ENCODE measurements at regions not wholly inside any gene's neighbourhood (a gene's known extent, or its start where the extent isn't known, plus 50 kb on each side); places are given as distances from the start of the nearest gene placed in this dataset.

- Histone ChIP-seq H3K4ac (ENCODE audit: low read depth, low read length) (no peak overlapping the region), H3K4me2 (ENCODE audit: low read length) (no peak overlapping the region), H4K91ac (ENCODE audit: low read depth, low read length) (no peak overlapping the region), H2AFZ (ENCODE audit: insufficient read depth, low read length, poor library complexity) (no peak overlapping the region), H4K8ac (ENCODE audit: low read depth, low read length) (no peak overlapping the region), H3K18ac (ENCODE audit: low read length) (no peak overlapping the region), H3K4me3 (ENCODE audit: low read depth, low read length) (no peak overlapping the region), H3K79me1 (ENCODE audit: low read length) (peaks cover 13% of the 10 kb centered on the region), H2BK12ac (ENCODE audit: low read length) (no peak overlapping the region), H3K23ac (ENCODE audit: low read length) (no peak overlapping the region), H2AK5ac (ENCODE audit: low read length) (no peak overlapping the region), H3K9me3 (ENCODE audit: insufficient read depth, low read depth, low read length) (no peaks in the 10 kb centered on the region), H2BK120ac (ENCODE audit: insufficient read depth, low read length, poor library complexity) (no peak overlapping the region), H3K14ac (ENCODE audit: low read length) (no peak overlapping the region), H3K27ac (ENCODE audit: low read depth, low read length) (peak overlapping the region; percentile 98), H2BK5ac (ENCODE audit: low read depth, low read length, poor library complexity) (no peak overlapping the region), H3K9ac (ENCODE audit: low read length) (no peak overlapping the region), H3K36me3 (ENCODE audit: control insufficient read depth in 1 of 2, insufficient read depth in 2 of 2, low read length in 2 of 2) (no peaks in the 10 kb centered on the region), H4K12ac (ENCODE audit: low read depth, low read length) (no peak overlapping the region), H3K79me2 (ENCODE audit: control insufficient read depth, insufficient read depth, low read length, poor library complexity) (peaks cover 3% of the 10 kb centered on the region), H3K27me3 (ENCODE audit: insufficient read depth, low read length) (no peaks in the 10 kb centered on the region), H3K4me1 (ENCODE audit: control insufficient read depth in 1 of 2, insufficient read depth in 2 of 2, low read length in 2 of 2) (peaks cover 4 to 5% of the 10 kb centered on the region in 2 experiments)
- DNase-seq, result no peak
- WGBS (ENCODE audit: extremely low coverage, insufficient coverage, insufficient read length), result no CpG with 5 or more reads among the region's 1 CpG
Observed at GRCh38 chr4:63049726-63050125, 1359.5 kb downstream of the TECRL start.

GRCh38 chr4:63049278-63049677 lies 1360.0 kb downstream of the TECRL start:
- H2AFZ ChIP-seq (ENCODE audit: insufficient read depth, low read length, poor library complexity), result no peak overlapping the region
- no peak overlapping the region for H2BK5ac ChIP-seq (ENCODE audit: low read depth, low read length, poor library complexity)
- H3K23ac ChIP-seq (ENCODE audit: low read length), result no peak overlapping the region
- no peaks in the 10 kb centered on the region for H3K9me3 ChIP-seq (ENCODE audit: insufficient read depth, low read depth, low read length)
- no peak overlapping the region for H4K12ac ChIP-seq (ENCODE audit: low read depth, low read length)
- no peak overlapping the region for H4K8ac ChIP-seq (ENCODE audit: low read depth, low read length)
- H3K4me3 ChIP-seq (ENCODE audit: low read depth, low read length), result no peak overlapping the region
- peaks cover 13% of the 10 kb centered on the region for H3K79me1 ChIP-seq (ENCODE audit: low read length)
- H3K18ac ChIP-seq (ENCODE audit: low read length), result no peak overlapping the region
- no peak overlapping the region for H3K4me2 ChIP-seq (ENCODE audit: low read length)
- H3K4ac ChIP-seq (ENCODE audit: low read depth, low read length), result no peak overlapping the region
- no peaks in the 10 kb centered on the region for H3K36me3 ChIP-seq (ENCODE audit: control insufficient read depth in 1 of 2, insufficient read depth in 2 of 2, low read length in 2 of 2)
- H2AK5ac ChIP-seq (ENCODE audit: low read length), result no peak overlapping the region
- no CpG with 5 or more reads among the region's 1 CpG for WGBS (ENCODE audit: extremely low coverage, insufficient coverage, insufficient read length)
- H3K14ac ChIP-seq (ENCODE audit: low read length), result no peak overlapping the region
- H3K27me3 ChIP-seq (ENCODE audit: insufficient read depth, low read length), result no peaks in the 10 kb centered on the region
- no peak for DNase-seq
- H2BK12ac ChIP-seq (ENCODE audit: low read length), result no peak overlapping the region
- no peak overlapping the region for H2BK120ac ChIP-seq (ENCODE audit: insufficient read depth, low read length, poor library complexity)
- peak overlapping the region; percentile 36 for H3K27ac ChIP-seq (ENCODE audit: low read depth, low read length)
- H4K91ac ChIP-seq (ENCODE audit: low read depth, low read length), result no peak overlapping the region
- H3K4me1 ChIP-seq (ENCODE audit: control insufficient read depth in 1 of 2, insufficient read depth in 2 of 2, low read length in 2 of 2), result peaks cover 4 to 5% of the 10 kb centered on the region in 2 experiments
- H3K79me2 ChIP-seq (ENCODE audit: control insufficient read depth, insufficient read depth, low read length, poor library complexity), result peaks cover 3% of the 10 kb centered on the region
- no peak overlapping the region for H3K9ac ChIP-seq (ENCODE audit: low read length)

GRCh38 chr4:63036159-63036866 lies 1372.9 kb downstream of the TECRL start:
- Histone ChIP-seq H3K36me3 (ENCODE audit: control insufficient read depth in 1 of 2, insufficient read depth in 2 of 2, low read length in 2 of 2) (no peaks in the 10 kb centered on the region), H3K4ac (ENCODE audit: low read depth, low read length) (no peak overlapping the region), H2BK120ac (ENCODE audit: insufficient read depth, low read length, poor library complexity) (no peak overlapping the region), H3K4me1 (ENCODE audit: control insufficient read depth in 1 of 2, insufficient read depth in 2 of 2, low read length in 2 of 2) (no peaks in the 10 kb centered on the region), H3K14ac (ENCODE audit: low read length) (no peak overlapping the region), H2AK5ac (ENCODE audit: low read length) (no peak overlapping the region), H3K9me3 (ENCODE audit: insufficient read depth, low read depth, low read length) (no peaks in the 10 kb centered on the region), H3K18ac (ENCODE audit: low read length) (no peak overlapping the region), H3K23ac (ENCODE audit: low read length) (no peak overlapping the region), H3K79me1 (ENCODE audit: low read length) (no peaks in the 10 kb centered on the region), H2BK5ac (ENCODE audit: low read depth, low read length, poor library complexity) (no peak overlapping the region), H3K9ac (ENCODE audit: low read length) (no peak overlapping the region), H2AFZ (ENCODE audit: insufficient read depth, low read length, poor library complexity) (no peak overlapping the region), H4K8ac (ENCODE audit: low read depth, low read length) (no peak overlapping the region), H4K91ac (ENCODE audit: low read depth, low read length) (no peak overlapping the region), H3K27ac (ENCODE audit: low read depth, low read length) (no peak overlapping the region), H2BK12ac (ENCODE audit: low read length) (no peak overlapping the region), H3K4me3 (ENCODE audit: low read depth, low read length) (no peak overlapping the region), H3K27me3 (ENCODE audit: insufficient read depth, low read length) (no peaks in the 10 kb centered on the region), H3K79me2 (ENCODE audit: control insufficient read depth, insufficient read depth, low read length, poor library complexity) (no peaks in the 10 kb centered on the region), H4K12ac (ENCODE audit: low read depth, low read length) (no peak overlapping the region), H3K4me2 (ENCODE audit: low read length) (no peak overlapping the region)
- no peak for DNase-seq
- WGBS (ENCODE audit: extremely low coverage, insufficient coverage, insufficient read length), result no CpG with 5 or more reads among the region's 8 CpGs

- no peak for DNase-seq
- Histone ChIP-seq H3K14ac (ENCODE audit: low read length) (no peak overlapping the region), H3K79me2 (ENCODE audit: control insufficient read depth, insufficient read depth, low read length, poor library complexity) (no peaks in the 10 kb centered on the region), H3K27ac (ENCODE audit: low read depth, low read length) (no peak overlapping the region), H3K9me3 (ENCODE audit: insufficient read depth, low read depth, low read length) (no peaks in the 10 kb centered on the region), H3K27me3 (ENCODE audit: insufficient read depth, low read length) (no peaks in the 10 kb centered on the region), H2BK120ac (ENCODE audit: insufficient read depth, low read length, poor library complexity) (no peak overlapping the region), H3K4ac (ENCODE audit: low read depth, low read length) (no peak overlapping the region), H2AK5ac (ENCODE audit: low read length) (no peak overlapping the region), H3K18ac (ENCODE audit: low read length) (no peak overlapping the region), H2AFZ (ENCODE audit: insufficient read depth, low read length, poor library complexity) (no peak overlapping the region), H2BK5ac (ENCODE audit: low read depth, low read length, poor library complexity) (no peak overlapping the region), H3K4me2 (ENCODE audit: low read length) (no peak overlapping the region), H3K36me3 (ENCODE audit: control insufficient read depth in 1 of 2, insufficient read depth in 2 of 2, low read length in 2 of 2) (no peaks in the 10 kb centered on the region), H2BK12ac (ENCODE audit: low read length) (no peak overlapping the region), H3K4me1 (ENCODE audit: control insufficient read depth in 1 of 2, insufficient read depth in 2 of 2, low read length in 2 of 2) (no peaks in the 10 kb centered on the region), H4K91ac (ENCODE audit: low read depth, low read length) (no peak overlapping the region), H3K9ac (ENCODE audit: low read length) (no peak overlapping the region), H3K4me3 (ENCODE audit: low read depth, low read length) (no peak overlapping the region), H3K79me1 (ENCODE audit: low read length) (no peaks in the 10 kb centered on the region), H4K12ac (ENCODE audit: low read depth, low read length) (no peak overlapping the region), H3K23ac (ENCODE audit: low read length) (no peak overlapping the region), H4K8ac (ENCODE audit: low read depth, low read length) (no peak overlapping the region)
- WGBS (ENCODE audit: extremely low coverage, insufficient coverage, insufficient read length), result no CpG with 5 or more reads among the region's 3 CpGs
Observed at GRCh38 chr4:63029380-63029779, 1379.9 kb downstream of the TECRL start.

Measured in trophoblast cell (in vitro differentiated cells and primary cell).